Muscle of arm (tissue), 1 donor: ENCODE measurements at regions not wholly inside any gene's neighbourhood (a gene's known extent, or its start where the extent isn't known, plus 50 kb on each side); places are given as distances from the start of the nearest gene placed in this dataset.

Experiments
- DNase-seq: peaks from one replicate; pipeline ENCODE4 v3.0.0-alpha.2; 2013

GRCh38 chr4:7127576-7127975 lies 59.7 kb upstream of the GRPEL1 start:
- DNase-seq, result no peak

- no peak for DNase-seq
Measured at GRCh38 chr4:7126981-7127380, 59.1 kb upstream of the GRPEL1 start.

GRCh38 chr4:7124689-7125442 lies 57.0 kb upstream of the GRPEL1 start:
- DNase-seq, result peak; percentile 70

- DNase-seq, result no peak
Measured at GRCh38 chr4:7121866-7122653, 54.2 kb upstream of the GRPEL1 start.

GRCh38 chr4:7121174-7121573 lies 53.3 kb upstream of the GRPEL1 start:
- DNase-seq, result no peak

- no peak for DNase-seq
Measured at GRCh38 chr4:7120341-7120740, 52.5 kb upstream of the GRPEL1 start.

GRCh38 chr4:7118013-7118832 lies 50.4 kb upstream of the GRPEL1 start:
- no peak for DNase-seq
